HG03342 (cell line): ENCODE measurements at regions not wholly inside any gene's neighbourhood (a gene's known extent, or its start where the extent isn't known, plus 50 kb on each side); places are given as distances from the start of the nearest gene placed in this dataset.

ENCODE experiments used
- ATAC-seq: cut with Tn5 transposase; IDR thresholded peaks from one replicate; pipeline ENCODE4 v1.9.1; 2021; ENCODE audit warnings: mild to moderate bottlenecking, moderate library complexity; ENCODE audit not compliant: unreplicated experiment

DNA sequence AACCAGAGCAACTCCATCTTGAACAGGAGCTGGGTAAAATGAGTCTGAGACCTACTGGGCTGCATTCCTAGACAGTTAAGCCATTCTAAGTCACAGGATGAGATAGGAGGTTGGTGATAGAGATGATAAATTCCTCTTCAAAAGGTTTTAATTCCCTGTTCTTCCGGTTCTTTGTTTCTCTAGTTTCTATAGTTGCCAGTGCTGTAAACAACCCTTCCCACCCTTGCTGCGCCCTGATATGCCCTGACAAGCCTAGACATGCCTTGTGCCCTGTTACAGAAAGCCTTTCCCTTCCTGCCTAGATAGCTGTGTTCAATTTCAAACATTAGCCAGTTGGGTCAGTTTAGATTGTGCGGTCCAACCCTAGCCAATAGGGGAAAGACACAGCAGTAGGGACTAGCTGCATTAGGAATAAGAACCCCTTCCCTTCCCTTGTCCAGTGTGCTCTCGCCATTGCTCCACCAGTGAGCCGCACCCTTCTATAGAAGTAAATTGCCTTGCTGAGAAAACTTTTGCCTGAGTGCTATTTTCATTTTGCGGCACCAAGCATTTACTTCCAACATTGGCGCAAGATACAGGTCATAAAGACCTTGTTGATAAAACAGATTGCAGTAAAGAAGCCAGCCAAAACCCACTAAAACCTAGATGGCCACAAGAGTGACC is 52.5 kb upstream of the CCN2 start:
- no peak for ATAC-seq
